ENCODE measurements at regions not wholly inside any gene's neighbourhood (a gene's known extent, or its start where the extent isn't known, plus 50 kb on each side); places are given as distances from the start of the nearest gene placed in this dataset.

DNA sequence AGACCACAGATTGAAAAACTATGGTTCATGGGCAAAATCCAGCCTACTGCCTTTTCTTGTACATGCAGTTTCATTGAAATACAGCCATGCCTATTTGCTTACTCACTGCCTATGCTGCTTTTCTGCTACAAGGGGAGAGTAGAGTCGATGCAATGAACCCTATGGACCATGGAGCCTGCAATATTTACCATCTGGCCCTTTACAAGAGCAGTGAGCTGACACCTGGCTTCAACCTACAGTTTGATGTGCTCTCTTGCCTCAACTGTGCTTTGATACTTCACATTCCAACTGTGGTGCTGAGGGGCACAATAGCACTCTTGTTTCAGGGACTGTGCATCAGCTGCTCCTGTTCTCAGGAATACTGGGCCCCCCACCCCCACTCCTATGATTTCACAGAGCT lies 239.5 kb upstream of the SORL1-AS1 start:
- TF ChIP-seq, protein P1, sequence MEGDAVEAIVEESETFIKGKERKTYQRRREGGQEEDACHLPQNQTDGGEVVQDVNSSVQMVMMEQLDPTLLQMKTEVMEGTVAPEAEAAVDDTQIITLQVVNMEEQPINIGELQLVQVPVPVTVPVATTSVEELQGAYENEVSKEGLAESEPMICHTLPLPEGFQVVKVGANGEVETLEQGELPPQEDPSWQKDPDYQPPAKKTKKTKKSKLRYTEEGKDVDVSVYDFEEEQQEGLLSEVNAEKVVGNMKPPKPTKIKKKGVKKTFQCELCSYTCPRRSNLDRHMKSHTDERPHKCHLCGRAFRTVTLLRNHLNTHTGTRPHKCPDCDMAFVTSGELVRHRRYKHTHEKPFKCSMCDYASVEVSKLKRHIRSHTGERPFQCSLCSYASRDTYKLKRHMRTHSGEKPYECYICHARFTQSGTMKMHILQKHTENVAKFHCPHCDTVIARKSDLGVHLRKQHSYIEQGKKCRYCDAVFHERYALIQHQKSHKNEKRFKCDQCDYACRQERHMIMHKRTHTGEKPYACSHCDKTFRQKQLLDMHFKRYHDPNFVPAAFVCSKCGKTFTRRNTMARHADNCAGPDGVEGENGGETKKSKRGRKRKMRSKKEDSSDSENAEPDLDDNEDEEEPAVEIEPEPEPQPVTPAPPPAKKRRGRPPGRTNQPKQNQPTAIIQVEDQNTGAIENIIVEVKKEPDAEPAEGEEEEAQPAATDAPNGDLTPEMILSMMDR (IDR thresholded peaks at IDR 0.05): no peak
- no peak for TF ChIP-seq EZH2 (IDR thresholded peaks at IDR 0.05)
